ENCODE measurements at regions not wholly inside any gene's neighbourhood (a gene's known extent, or its start where the extent isn't known, plus 50 kb on each side); places are given as distances from the start of the nearest gene placed in this dataset.

- TF ChIP-seq CTCF (conservative IDR thresholded peaks at IDR 0.05; ENCODE audit: low read length): no peak
- TF ChIP-seq EZH2phosphoT487 (IDR thresholded peaks at IDR 0.05; ENCODE audit: borderline replicate concordance, low read depth, low read length): no peak
Measured at GRCh38 chr10:132484922-132485321, 52.7 kb upstream of the INPP5A start.
